ENCODE measurements at regions not wholly inside any gene's neighbourhood (a gene's known extent, or its start where the extent isn't known, plus 50 kb on each side); places are given as distances from the start of the nearest gene placed in this dataset.

DNA sequence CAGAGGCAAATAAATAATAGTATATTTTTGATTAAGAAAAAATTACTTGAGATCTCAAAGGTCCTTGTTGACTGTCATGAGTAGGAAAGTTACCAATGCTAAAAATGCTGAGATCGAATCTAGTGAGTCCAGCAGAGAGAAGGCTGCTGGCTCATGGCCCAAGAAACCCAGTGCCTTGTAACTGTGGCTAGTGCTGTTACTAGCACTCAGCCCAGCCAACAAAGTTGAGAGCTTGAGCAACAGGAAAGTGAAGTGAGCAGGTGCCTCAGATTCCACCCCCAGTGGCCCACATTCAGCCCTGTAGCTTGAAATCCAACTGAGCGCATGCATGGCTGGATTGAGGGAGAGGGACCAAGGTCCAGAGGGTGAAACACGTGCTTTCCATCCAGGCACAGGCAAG lies 398.2 kb downstream of the SHANK2 start:
- TF ChIP-seq, protein P1, sequence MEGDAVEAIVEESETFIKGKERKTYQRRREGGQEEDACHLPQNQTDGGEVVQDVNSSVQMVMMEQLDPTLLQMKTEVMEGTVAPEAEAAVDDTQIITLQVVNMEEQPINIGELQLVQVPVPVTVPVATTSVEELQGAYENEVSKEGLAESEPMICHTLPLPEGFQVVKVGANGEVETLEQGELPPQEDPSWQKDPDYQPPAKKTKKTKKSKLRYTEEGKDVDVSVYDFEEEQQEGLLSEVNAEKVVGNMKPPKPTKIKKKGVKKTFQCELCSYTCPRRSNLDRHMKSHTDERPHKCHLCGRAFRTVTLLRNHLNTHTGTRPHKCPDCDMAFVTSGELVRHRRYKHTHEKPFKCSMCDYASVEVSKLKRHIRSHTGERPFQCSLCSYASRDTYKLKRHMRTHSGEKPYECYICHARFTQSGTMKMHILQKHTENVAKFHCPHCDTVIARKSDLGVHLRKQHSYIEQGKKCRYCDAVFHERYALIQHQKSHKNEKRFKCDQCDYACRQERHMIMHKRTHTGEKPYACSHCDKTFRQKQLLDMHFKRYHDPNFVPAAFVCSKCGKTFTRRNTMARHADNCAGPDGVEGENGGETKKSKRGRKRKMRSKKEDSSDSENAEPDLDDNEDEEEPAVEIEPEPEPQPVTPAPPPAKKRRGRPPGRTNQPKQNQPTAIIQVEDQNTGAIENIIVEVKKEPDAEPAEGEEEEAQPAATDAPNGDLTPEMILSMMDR (conservative IDR thresholded peaks at IDR 0.05) = no peak
- no peak for TF ChIP-seq EZH2 (IDR thresholded peaks at IDR 0.05; ENCODE audit: low read depth)
